ENCODE measurements at regions not wholly inside any gene's neighbourhood (a gene's known extent, or its start where the extent isn't known, plus 50 kb on each side); places are given as distances from the start of the nearest gene placed in this dataset.
"Not testable (repeated sequence)": the region's sequence is repeated elsewhere in the genome, so short reads cannot be mapped to it uniquely, and the experiment has no call there.

- no peak for DNase-seq (ENCODE audit: low spot score)
These were observed 86.3 kb downstream of the GYPE start for GRCh38 chr4:143819029-143819428.

GRCh38 chr4:143817866-143818265 is 87.5 kb downstream of the GYPE start:
- DNase-seq (ENCODE audit: low spot score) = not testable (repeated sequence)

GRCh38 chr4:143815375-143815774 is 90.0 kb downstream of the GYPE start:
- DNase-seq (ENCODE audit: low spot score) = not testable (repeated sequence)

GRCh38 chr4:143813431-143814154 is 91.8 kb downstream of the GYPE start:
- DNase-seq (ENCODE audit: low spot score) = not testable (repeated sequence)

- DNase-seq (ENCODE audit: low spot score) = not testable (repeated sequence)
These were observed 91.2 kb upstream of the FREM3 start for GRCh38 chr4:143791693-143792092.

- DNase-seq (ENCODE audit: low spot score) = not testable (repeated sequence)
These were observed 90.0 kb upstream of the FREM3 start for GRCh38 chr4:143790425-143790824.

GRCh38 chr4:143789618-143790017 is 89.1 kb upstream of the FREM3 start:
- DNase-seq (ENCODE audit: low spot score) = not testable (repeated sequence)

- DNase-seq (ENCODE audit: low spot score) = no peak
These were observed 84.1 kb upstream of the FREM3 start for GRCh38 chr4:143784567-143784966.

- no peak for DNase-seq (ENCODE audit: low spot score)
These were observed 82.0 kb upstream of the FREM3 start for GRCh38 chr4:143782521-143782920.

- DNase-seq (ENCODE audit: low spot score) = peak; percentile 60
These were observed 73.8 kb upstream of the FREM3 start for GRCh38 chr4:143773998-143774895.

GRCh38 chr4:143771269-143771668 is 70.8 kb upstream of the FREM3 start:
- no peak for DNase-seq (ENCODE audit: low spot score)

- DNase-seq (ENCODE audit: low spot score) = no peak
These were observed 67.6 kb upstream of the FREM3 start for GRCh38 chr4:143768007-143768591.

- DNase-seq (ENCODE audit: low spot score) = no peak
These were observed 63.1 kb upstream of the FREM3 start for GRCh38 chr4:143763587-143763986.

GRCh38 chr4:143762511-143762910 is 62.0 kb upstream of the FREM3 start:
- no peak for DNase-seq (ENCODE audit: low spot score)
